ENCODE measurements at regions not wholly inside any gene's neighbourhood (a gene's known extent, or its start where the extent isn't known, plus 50 kb on each side); places are given as distances from the start of the nearest gene placed in this dataset.

DNA sequence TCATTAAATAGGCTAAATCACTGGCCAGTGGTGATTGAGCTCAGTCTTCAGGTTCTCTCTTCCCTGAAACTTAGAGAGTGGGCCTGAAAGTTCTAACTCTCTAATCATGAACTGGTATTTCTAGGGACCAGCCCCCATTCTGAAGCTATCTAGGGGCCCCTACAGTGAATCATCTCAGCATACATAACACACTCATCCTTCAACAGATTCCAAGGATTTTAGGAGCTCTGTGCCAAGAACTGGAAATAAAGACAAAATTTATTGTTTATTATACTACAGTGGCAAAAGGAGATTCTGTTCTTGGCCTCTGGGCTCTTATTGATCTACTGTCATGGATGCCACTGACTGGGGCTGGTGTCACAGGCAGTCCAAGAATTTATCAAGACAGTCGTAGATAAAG is 263.8 kb upstream of the IGFBP7 start:
- ChIA-PET POLR2A (no interaction called here), RAD21 (ENCODE audit: unreplicated experiment) (no interaction called here), CTCF (no interaction called here), SMC1A (ENCODE audit: uncharacterized antibody, unreplicated experiment) (no interaction called here)
- no peak for ATAC-seq
- Histone ChIP-seq H3K36me3 (ENCODE audit: control insufficient read depth in 2 of 2, insufficient read depth in 2 of 2, low read length in 1 of 2) (no peaks in the 10 kb centered on the region), H4K20me1 (ENCODE audit: control insufficient read depth, insufficient read depth) (no peaks in the 10 kb centered on the region), H3K4me3 (no peak overlapping the region), H3K27ac (ENCODE audit: control insufficient read depth, insufficient read depth) (no peak overlapping the region), H2AFZ (ENCODE audit: control insufficient read depth, low read depth, low read length) (no peak overlapping the region), H3K79me2 (ENCODE audit: control insufficient read depth, insufficient read depth, low read length) (no peaks in the 10 kb centered on the region), H3K9me3 (replicated peaks; ENCODE audit: control insufficient read depth, insufficient read depth, low read length) (no peaks in the 10 kb centered on the region), H3K4me1 (ENCODE audit: control insufficient read depth, insufficient read depth, low read length) (no peaks in the 10 kb centered on the region), H3K27me3 (replicated peaks in 1 of 2; ENCODE audit: control insufficient read depth in 2 of 2, insufficient read depth in 2 of 2, low read length in 1 of 2) (no peaks in the 10 kb centered on the region), H3K4me2 (ENCODE audit: control insufficient read depth, insufficient read depth) (no peak overlapping the region), H3K9ac (ENCODE audit: control insufficient read depth, insufficient read depth, low read length) (no peak overlapping the region)
- intact Hi-C loops (cut with micrococcal nuclease; ENCODE audit: unreplicated experiment), result no loop called here
- 0% methylated on average over 1 of the region's 1 CpG for whole genome bisulfite sequencing (ENCODE audit: insufficient coverage, insufficient replicate concordance, low lambda C conversion rate, missing lambda C conversion rate)
- no TSS peak for BruUV-seq (replicated peaks)
- FAIRE-seq, result no peak
- in situ Hi-C loops (cut with MboI), result no loop called here
- DNase-seq (ENCODE audit: low read depth, low spot score), result no peak
- TF ChIP-seq, protein P1, sequence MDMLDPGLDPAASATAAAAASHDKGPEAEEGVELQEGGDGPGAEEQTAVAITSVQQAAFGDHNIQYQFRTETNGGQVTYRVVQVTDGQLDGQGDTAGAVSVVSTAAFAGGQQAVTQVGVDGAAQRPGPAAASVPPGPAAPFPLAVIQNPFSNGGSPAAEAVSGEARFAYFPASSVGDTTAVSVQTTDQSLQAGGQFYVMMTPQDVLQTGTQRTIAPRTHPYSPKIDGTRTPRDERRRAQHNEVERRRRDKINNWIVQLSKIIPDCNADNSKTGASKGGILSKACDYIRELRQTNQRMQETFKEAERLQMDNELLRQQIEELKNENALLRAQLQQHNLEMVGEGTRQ (IDR thresholded peaks at IDR 0.05; ENCODE audit: borderline replicate concordance, low read depth, low read length), result no peak
- no peak for TF ChIP-seq NR2C2 (IDR thresholded peaks at IDR 0.05; ENCODE audit: borderline replicate concordance, control insufficient read depth, insufficient read length, low read depth)
- TF ChIP-seq SREBF1 (IDR thresholded peaks at IDR 0.05; ENCODE audit: low read length), result no peak
- no peak for TF ChIP-seq CHD1 (IDR thresholded peaks at IDR 0.05; ENCODE audit: low read depth, low read length)
- TF ChIP-seq ETV6 (conservative IDR thresholded peaks at IDR 0.05 in 1 of 2, IDR thresholded peaks at IDR 0.05 in 1 of 2; ENCODE audit: borderline replicate concordance in 1 of 2, low read depth in 1 of 2), result no peak
- TF ChIP-seq SMARCA5 (IDR thresholded peaks at IDR 0.05), result no peak

DNA sequence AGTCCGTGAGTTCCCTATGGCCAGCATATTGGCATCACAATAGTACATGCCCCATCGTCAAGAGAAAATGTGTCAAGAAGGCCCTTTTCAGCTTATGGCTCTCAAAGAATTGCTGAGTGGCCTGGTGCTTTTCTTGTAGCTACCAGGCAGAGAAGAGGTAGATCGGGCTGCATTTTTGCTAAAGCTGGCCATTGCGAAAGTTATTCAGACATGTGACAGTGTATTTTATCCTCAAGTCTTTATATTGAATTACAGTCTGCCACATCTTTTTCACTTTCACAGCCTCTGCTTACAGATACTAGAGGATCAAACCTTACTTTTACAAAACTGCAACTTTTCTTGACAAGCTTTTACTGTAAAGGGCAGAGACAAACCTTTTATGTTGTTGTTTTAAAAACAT is 261.5 kb upstream of the IGFBP7 start:
- WGBS (ENCODE audit: insufficient coverage, insufficient replicate concordance, low lambda C conversion rate, missing lambda C conversion rate), result 42% methylated on average over 4 of the region's 4 CpGs
- BruUV-seq (replicated peaks), result no TSS peak
- H3K9ac ChIP-seq (ENCODE audit: control insufficient read depth, insufficient read depth, low read length), result no peak overlapping the region
- intact Hi-C loops (cut with micrococcal nuclease; ENCODE audit: unreplicated experiment) (no loop called here), in situ Hi-C loops (cut with MboI) (no loop called here)
- FAIRE-seq (no peak), ATAC-seq (no peak), DNase-seq (ENCODE audit: low read depth, low spot score) (no peak)
- CTCF ChIA-PET, result interaction anchor here (1.2 kb wide), 1 partner anchor 180 kb away, joined by 3 read pairs; no protein-coding TSS in a partner anchor
- SMC1A ChIA-PET (ENCODE audit: uncharacterized antibody, unreplicated experiment), result interaction anchor here (1.0 kb wide), 1 partner anchor 26 kb away, joined by 3 read pairs; no protein-coding TSS in a partner anchor
- POLR2A ChIA-PET, result no interaction called here
- no peaks in the 10 kb centered on the region for H3K36me3 ChIP-seq (ENCODE audit: control insufficient read depth in 2 of 2, insufficient read depth in 2 of 2, low read length in 1 of 2)
- H3K9me3 ChIP-seq (replicated peaks; ENCODE audit: control insufficient read depth, insufficient read depth, low read length), result no peaks in the 10 kb centered on the region
- no peaks in the 10 kb centered on the region for H3K4me1 ChIP-seq (ENCODE audit: control insufficient read depth, insufficient read depth, low read length)
- no peaks in the 10 kb centered on the region for H3K27me3 ChIP-seq (replicated peaks in 1 of 2; ENCODE audit: control insufficient read depth in 2 of 2, insufficient read depth in 2 of 2, low read length in 1 of 2)
- no peak overlapping the region for H3K27ac ChIP-seq (ENCODE audit: control insufficient read depth, insufficient read depth)
- no peak overlapping the region for H3K4me2 ChIP-seq (ENCODE audit: control insufficient read depth, insufficient read depth)
- H3K79me2 ChIP-seq (ENCODE audit: control insufficient read depth, insufficient read depth, low read length), result no peaks in the 10 kb centered on the region
- RAD21 ChIA-PET (ENCODE audit: unreplicated experiment), result no interaction called here
- no peaks in the 10 kb centered on the region for H4K20me1 ChIP-seq (ENCODE audit: control insufficient read depth, insufficient read depth)
- no peak overlapping the region for H2AFZ ChIP-seq (ENCODE audit: control insufficient read depth, low read depth, low read length)
- H3K4me3 ChIP-seq, result no peak overlapping the region
- TF ChIP-seq YBX1 (IDR thresholded peaks at IDR 0.05), result no peak
- no peak for TF ChIP-seq NBN (IDR thresholded peaks at IDR 0.05)
- TF ChIP-seq, protein P2, sequence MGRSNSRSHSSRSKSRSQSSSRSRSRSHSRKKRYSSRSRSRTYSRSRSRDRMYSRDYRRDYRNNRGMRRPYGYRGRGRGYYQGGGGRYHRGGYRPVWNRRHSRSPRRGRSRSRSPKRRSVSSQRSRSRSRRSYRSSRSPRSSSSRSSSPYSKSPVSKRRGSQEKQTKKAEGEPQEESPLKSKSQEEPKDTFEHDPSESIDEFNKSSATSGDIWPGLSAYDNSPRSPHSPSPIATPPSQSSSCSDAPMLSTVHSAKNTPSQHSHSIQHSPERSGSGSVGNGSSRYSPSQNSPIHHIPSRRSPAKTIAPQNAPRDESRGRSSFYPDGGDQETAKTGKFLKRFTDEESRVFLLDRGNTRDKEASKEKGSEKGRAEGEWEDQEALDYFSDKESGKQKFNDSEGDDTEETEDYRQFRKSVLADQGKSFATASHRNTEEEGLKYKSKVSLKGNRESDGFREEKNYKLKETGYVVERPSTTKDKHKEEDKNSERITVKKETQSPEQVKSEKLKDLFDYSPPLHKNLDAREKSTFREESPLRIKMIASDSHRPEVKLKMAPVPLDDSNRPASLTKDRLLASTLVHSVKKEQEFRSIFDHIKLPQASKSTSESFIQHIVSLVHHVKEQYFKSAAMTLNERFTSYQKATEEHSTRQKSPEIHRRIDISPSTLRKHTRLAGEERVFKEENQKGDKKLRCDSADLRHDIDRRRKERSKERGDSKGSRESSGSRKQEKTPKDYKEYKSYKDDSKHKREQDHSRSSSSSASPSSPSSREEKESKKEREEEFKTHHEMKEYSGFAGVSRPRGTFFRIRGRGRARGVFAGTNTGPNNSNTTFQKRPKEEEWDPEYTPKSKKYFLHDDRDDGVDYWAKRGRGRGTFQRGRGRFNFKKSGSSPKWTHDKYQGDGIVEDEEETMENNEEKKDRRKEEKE (IDR thresholded peaks at IDR 0.05), result no peak
- no peak for TF ChIP-seq CBFB (IDR thresholded peaks at IDR 0.05; ENCODE audit: low read depth)
- no peak for TF ChIP-seq SIN3A (IDR thresholded peaks at IDR 0.05; ENCODE audit: low read depth, low read length)
- TF ChIP-seq, protein P3, sequence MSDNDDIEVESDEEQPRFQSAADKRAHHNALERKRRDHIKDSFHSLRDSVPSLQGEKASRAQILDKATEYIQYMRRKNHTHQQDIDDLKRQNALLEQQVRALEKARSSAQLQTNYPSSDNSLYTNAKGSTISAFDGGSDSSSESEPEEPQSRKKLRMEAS (IDR thresholded peaks at IDR 0.05; ENCODE audit: low read depth, low read length), result no peak
- no peak for TF ChIP-seq RUNX3 (IDR thresholded peaks at IDR 0.05; ENCODE audit: low read length)
- TF ChIP-seq HDAC6 (IDR thresholded peaks at IDR 0.05; ENCODE audit: unreplicated experiment), result no peak
- no peak for TF ChIP-seq SP1 (IDR thresholded peaks at IDR 0.05; ENCODE audit: low read depth, low read length)
- TF ChIP-seq ZNF24 (IDR thresholded peaks at IDR 0.05), result no peak
- TF ChIP-seq ESRRA (IDR thresholded peaks at IDR 0.05; ENCODE audit: low read length), result no peak
- TF ChIP-seq NFYA (IDR thresholded peaks at IDR 0.05; ENCODE audit: borderline replicate concordance, low read depth, low read length), result no peak

Measured in GM12878 (cell line).